Endodermal cell (in vitro differentiated cells): ENCODE measurements at regions not wholly inside any gene's neighbourhood (a gene's known extent, or its start where the extent isn't known, plus 50 kb on each side); places are given as distances from the start of the nearest gene placed in this dataset.

Source experiments
- DNase-seq: peaks from one replicate; pipeline ENCODE4 v3.0.0-alpha.2; 2017
- H3K27ac ChIP-seq: 2 replicates; pipeline ENCODE4 v1.5.1; 2013; ENCODE audit warnings: mild to moderate bottlenecking, low read depth, low read length, moderate library complexity
- H3K27me3 ChIP-seq: 2 replicates; pipeline ENCODE4 v1.6.1; 2013; ENCODE audit warnings: mild to moderate bottlenecking, low read length, moderate library complexity; ENCODE audit not compliant: insufficient read depth, control insufficient read depth, poor library complexity, severe bottlenecking
- H3K36me3 ChIP-seq: 2 replicates; pipeline ENCODE4 v1.7.0; 2013; ENCODE audit warnings: mild to moderate bottlenecking, low read length, moderate library complexity; ENCODE audit not compliant: control insufficient read depth, insufficient read depth
- H3K4me1 ChIP-seq: one replicate; pipeline ENCODE4 v1.7.0; 2013; ENCODE audit warnings: low read length; ENCODE audit not compliant: control insufficient read depth, insufficient read depth
- H3K4me3 ChIP-seq: 2 replicates; pipeline ENCODE4 v1.5.1; 2013; ENCODE audit warnings: mild to moderate bottlenecking, low read length, moderate library complexity
- H3K9ac ChIP-seq: 2 replicates; pipeline ENCODE4 v1.6.1; 2013; ENCODE audit warnings: mild to moderate bottlenecking, low read length, moderate library complexity; ENCODE audit not compliant: poor library complexity, severe bottlenecking; ENCODE audit errors: extremely low read depth
- H3K9me3 ChIP-seq: 2 replicates; pipeline ENCODE4 v1.6.1; 2013; ENCODE audit warnings: mild to moderate bottlenecking, low read length, moderate library complexity; ENCODE audit not compliant: control insufficient read depth
- H3K27ac Mint-ChIP-seq: 2 replicates; pipeline ENCODE4 v1.8.0; 2020; ENCODE audit warnings: mixed read lengths
- H3K27me3 Mint-ChIP-seq: 2 replicates; pipeline ENCODE4 v1.8.0; 2021; ENCODE audit warnings: mild to moderate bottlenecking, mixed read lengths; ENCODE audit not compliant: insufficient read depth
- H3K36me3 Mint-ChIP-seq: 2 replicates; pipeline ENCODE4 v1.8.0; 2020; ENCODE audit warnings: low read depth, mixed read lengths
- H3K4me1 Mint-ChIP-seq: 2 replicates; pipeline ENCODE4 v1.8.0; 2020; ENCODE audit warnings: mixed read lengths
- H3K4me3 Mint-ChIP-seq: 2 replicates; pipeline ENCODE4 v1.8.0; 2020; ENCODE audit warnings: mild to moderate bottlenecking, moderate library complexity, mixed read lengths
- H3K9me3 Mint-ChIP-seq: 2 replicates; pipeline ENCODE4 v1.8.0; 2020; ENCODE audit warnings: mild to moderate bottlenecking, mixed read lengths
- CTCF ChIP-seq: fragments of 200-600 bp; sonication (generic); conservative IDR thresholded peaks from 2 replicates; pipeline ENCODE4 v1.5.0; 2021; ENCODE audit warnings: antibody characterized with exemption, mild to moderate bottlenecking
- WGBS, 2 experiments: methylation state at CpG; one replicate each; pipeline versions ENCODE4 v1.1.5 to v1.1.7; 2013; ENCODE audit warnings: missing lambda C conversion rate in 2 of 2, mixed read lengths in 1 of 2; ENCODE audit not compliant: insufficient coverage in 1 of 2, insufficient read length in 1 of 2; 5-methylcytosine and 5-hydroxymethylcytosine counted together

DNA sequence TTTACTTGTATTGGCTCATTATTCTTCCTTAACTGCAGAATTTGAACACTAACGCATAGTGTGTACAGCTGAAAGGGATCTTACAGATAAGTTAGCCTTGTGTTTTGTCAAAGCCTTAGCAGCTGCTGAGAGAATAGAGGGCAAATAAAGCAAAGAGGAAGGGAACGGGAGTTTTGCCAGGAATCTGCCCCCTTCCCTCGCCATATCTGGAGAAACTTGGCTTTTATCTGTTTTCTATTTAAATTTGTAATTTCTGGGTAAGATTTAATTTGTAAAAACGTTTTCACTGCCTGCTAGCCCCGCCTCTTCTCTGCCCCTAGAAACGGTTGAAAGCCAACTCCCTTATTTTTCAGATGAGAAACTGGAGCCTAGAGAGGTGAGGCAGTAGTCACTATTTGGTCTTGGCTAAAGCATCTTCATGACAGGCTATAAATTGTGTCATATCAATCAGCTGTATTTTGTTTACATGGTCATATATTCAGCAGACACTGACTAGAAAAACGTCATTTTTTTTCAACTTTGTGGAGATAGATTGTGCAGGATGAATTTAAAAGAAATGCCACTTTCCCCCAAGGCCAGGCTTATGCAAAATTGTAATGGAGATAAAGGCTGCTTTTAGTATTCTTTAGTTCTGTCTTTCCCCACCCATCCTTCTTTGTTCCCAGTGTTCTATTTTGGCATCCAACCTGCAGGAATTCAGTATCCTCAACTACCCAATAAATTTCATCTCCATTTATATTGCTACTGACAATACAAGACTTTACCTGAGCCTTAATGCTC lies 319.4 kb downstream of the SH2D1A start:
- WGBS, 2 experiments = 74% methylated on average over 6 of the region's 7 CpGs; no CpG with 5 or more reads in 1 of the 2 experiments
- peaks cover 29% of the 10 kb centered on the region for H3K4me1 Mint-ChIP-seq
- peak overlapping the region; percentile 18 for H3K27ac Mint-ChIP-seq
- no peaks in the 10 kb centered on the region for H3K27me3 ChIP-seq
- no peaks in the 10 kb centered on the region for H3K36me3 Mint-ChIP-seq
- no peak for DNase-seq
- H3K9me3 ChIP-seq = no peaks in the 10 kb centered on the region
- H3K27ac ChIP-seq = no peak overlapping the region
- no peak overlapping the region for H3K4me3 Mint-ChIP-seq
- H3K4me3 ChIP-seq = no peak overlapping the region
- TF ChIP-seq CTCF = no peak
- no peak overlapping the region for H3K9ac ChIP-seq
- no peaks in the 10 kb centered on the region for H3K36me3 ChIP-seq
- no peaks in the 10 kb centered on the region for H3K9me3 Mint-ChIP-seq
- no peaks in the 10 kb centered on the region for H3K27me3 Mint-ChIP-seq
- no peaks in the 10 kb centered on the region for H3K4me1 ChIP-seq

DNA sequence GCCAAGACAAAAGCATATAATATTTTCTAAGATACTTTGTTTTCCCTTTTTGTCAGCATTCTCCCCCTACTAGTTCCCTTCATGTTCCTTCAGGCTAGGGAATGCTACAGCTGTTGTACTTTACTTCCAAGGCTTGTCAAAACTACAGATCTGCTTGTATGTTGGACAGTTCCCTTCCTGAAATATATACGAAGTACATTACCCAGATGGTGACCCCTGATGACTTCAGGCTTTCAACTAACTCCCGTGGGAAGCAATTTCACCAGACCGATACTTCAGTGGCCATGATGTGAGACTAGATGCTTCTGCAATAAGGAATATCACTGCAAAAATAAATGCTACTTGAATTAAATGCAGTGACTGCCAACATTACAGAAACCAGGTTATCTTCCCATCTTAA lies 332.8 kb downstream of the SH2D1A start:
- H3K27ac ChIP-seq = no peak overlapping the region
- no peaks in the 10 kb centered on the region for H3K9me3 Mint-ChIP-seq
- H3K4me1 ChIP-seq = no peaks in the 10 kb centered on the region
- no peak for DNase-seq
- no peak overlapping the region for H3K4me3 ChIP-seq
- TF ChIP-seq CTCF = no peak
- WGBS, 2 experiments = 86% methylated on average over 3 of the region's 3 CpGs; no CpG with 5 or more reads in 1 of the 2 experiments
- H3K9me3 ChIP-seq = no peaks in the 10 kb centered on the region
- H3K9ac ChIP-seq = no peak overlapping the region
- H3K27me3 ChIP-seq = no peaks in the 10 kb centered on the region
- no peaks in the 10 kb centered on the region for H3K4me1 Mint-ChIP-seq
- H3K36me3 Mint-ChIP-seq = no peaks in the 10 kb centered on the region
- no peak overlapping the region for H3K4me3 Mint-ChIP-seq
- H3K36me3 ChIP-seq = no peaks in the 10 kb centered on the region
- no peaks in the 10 kb centered on the region for H3K27me3 Mint-ChIP-seq
- H3K27ac Mint-ChIP-seq = no peak overlapping the region

GRCh38 chrX:124680287-124680686 lies 333.9 kb downstream of the SH2D1A start:
- H3K4me3 ChIP-seq = no peak overlapping the region
- DNase-seq = no peak
- TF ChIP-seq CTCF = no peak
- H3K9ac ChIP-seq = no peak overlapping the region
- 67% methylated on average over 1 of the region's 2 CpGs; no CpG with 5 or more reads in 1 of the 2 experiments for WGBS, 2 experiments
- Mint-ChIP-seq H3K36me3 (peaks cover 2% of the 10 kb centered on the region), H3K4me3 (no peak overlapping the region), H3K9me3 (peaks cover 8% of the 10 kb centered on the region), H3K27ac (no peak overlapping the region), H3K27me3 (no peaks in the 10 kb centered on the region), H3K4me1 (no peaks in the 10 kb centered on the region)
- no peak overlapping the region for H3K27ac ChIP-seq
- H3K9me3 ChIP-seq = no peaks in the 10 kb centered on the region
- no peaks in the 10 kb centered on the region for H3K27me3 ChIP-seq
- H3K36me3 ChIP-seq = no peaks in the 10 kb centered on the region
- H3K4me1 ChIP-seq = no peaks in the 10 kb centered on the region
